ENCODE measurements at regions not wholly inside any gene's neighbourhood (a gene's known extent, or its start where the extent isn't known, plus 50 kb on each side); places are given as distances from the start of the nearest gene placed in this dataset.
"Not testable (repeated sequence)": the region's sequence is repeated elsewhere in the genome, so short reads cannot be mapped to it uniquely, and the experiment has no call there.

- H3K4me1 Mint-ChIP-seq = no peaks in the 10 kb centered on the region
- H3K9me3 Mint-ChIP-seq = no peaks in the 10 kb centered on the region
- no peak overlapping the region for H3K4me3 Mint-ChIP-seq
- no peaks in the 10 kb centered on the region for H3K36me3 Mint-ChIP-seq
- H3K27ac Mint-ChIP-seq = no peak overlapping the region
- H3K27me3 Mint-ChIP-seq = no peaks in the 10 kb centered on the region
- DNase-seq = no peak
- CTCF ChIA-PET = no interaction called here
Observed at GRCh38 chr6:103722683-103723082, 1137.0 kb downstream of the HACE1 start.

DNA sequence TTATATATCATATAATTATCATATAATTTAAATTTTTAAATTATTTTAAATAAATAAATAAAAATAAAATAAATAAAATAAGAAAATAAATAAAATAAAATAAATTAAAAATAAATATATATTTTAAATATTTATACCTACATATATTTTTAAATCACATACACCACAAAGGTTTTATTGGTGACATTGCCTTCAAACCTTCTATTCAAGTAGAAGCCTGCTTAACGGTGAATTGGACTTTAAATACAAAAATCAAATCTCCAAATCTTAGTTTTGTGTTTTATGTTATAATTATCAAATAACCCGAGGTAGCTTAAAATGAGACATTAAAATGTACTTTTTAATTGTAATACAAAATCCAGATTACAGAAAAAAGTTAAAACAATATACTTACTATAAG, 1137.8 kb downstream of the HACE1 start:
- Mint-ChIP-seq H3K27me3 (no peaks in the 10 kb centered on the region), H3K4me1 (no peaks in the 10 kb centered on the region), H3K27ac (no peak overlapping the region), H3K4me3 (no peak overlapping the region), H3K36me3 (no peaks in the 10 kb centered on the region), H3K9me3 (no peaks in the 10 kb centered on the region)
- CTCF ChIA-PET = no interaction called here
- DNase-seq = no peak

- CTCF ChIA-PET = no interaction called here
- Mint-ChIP-seq H3K4me1 (no peaks in the 10 kb centered on the region), H3K27me3 (no peaks in the 10 kb centered on the region), H3K27ac (no peak overlapping the region), H3K9me3 (peaks cover 3% of the 10 kb centered on the region), H3K36me3 (no peaks in the 10 kb centered on the region), H3K4me3 (no peak overlapping the region)
- DNase-seq = no peak
Observed at GRCh38 chr6:103720393-103720792, 1139.3 kb downstream of the HACE1 start.

DNA sequence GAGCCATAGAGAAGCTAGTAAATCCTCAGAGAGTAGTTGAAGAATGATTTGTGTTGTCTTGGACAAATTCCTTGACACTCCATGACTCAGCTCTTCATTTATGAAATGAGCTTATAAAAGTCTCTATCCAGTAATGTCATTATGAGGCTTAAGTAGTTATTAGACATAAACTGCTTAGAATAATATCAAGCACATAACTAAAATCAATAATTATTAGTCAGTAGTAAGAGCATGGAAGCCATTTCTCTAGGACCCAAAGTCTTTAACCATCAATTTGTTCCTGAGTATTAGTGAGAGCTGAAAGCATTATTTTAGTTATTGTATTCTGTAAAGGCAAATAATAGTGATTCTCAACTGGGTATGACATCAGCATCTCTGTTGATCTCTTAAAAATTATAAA, 1140.2 kb downstream of the HACE1 start:
- H3K36me3 Mint-ChIP-seq = no peaks in the 10 kb centered on the region
- H3K4me3 Mint-ChIP-seq = no peak overlapping the region
- peaks cover 3% of the 10 kb centered on the region for H3K9me3 Mint-ChIP-seq
- no peak for DNase-seq
- H3K27me3 Mint-ChIP-seq = no peaks in the 10 kb centered on the region
- H3K27ac Mint-ChIP-seq = no peak overlapping the region
- CTCF ChIA-PET = no interaction called here
- no peaks in the 10 kb centered on the region for H3K4me1 Mint-ChIP-seq

DNA sequence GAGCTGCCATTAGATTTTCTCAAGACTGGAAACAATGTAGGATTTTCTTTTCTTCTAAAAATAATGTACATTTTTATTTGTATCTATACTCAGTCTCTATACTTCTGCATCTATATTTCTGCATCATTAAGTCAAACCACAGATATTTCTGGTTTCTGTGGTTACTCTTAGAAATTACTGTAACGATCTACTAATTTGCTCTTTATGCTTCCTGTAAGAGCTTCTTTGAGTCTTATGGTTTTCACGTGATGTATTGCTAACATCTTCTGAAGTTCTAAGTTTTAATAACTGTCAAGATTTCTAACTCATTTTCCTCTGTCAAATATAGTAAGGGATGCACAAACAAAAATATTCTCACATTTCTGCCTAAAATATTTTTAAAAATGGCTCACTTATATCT, 1144.5 kb downstream of the HACE1 start:
- DNase-seq = no peak
- Mint-ChIP-seq H3K27ac (no peak overlapping the region), H3K9me3 (peaks cover 3% of the 10 kb centered on the region), H3K4me1 (no peaks in the 10 kb centered on the region), H3K4me3 (no peak overlapping the region), H3K36me3 (no peaks in the 10 kb centered on the region), H3K27me3 (no peaks in the 10 kb centered on the region)
- CTCF ChIA-PET = no interaction called here

DNA sequence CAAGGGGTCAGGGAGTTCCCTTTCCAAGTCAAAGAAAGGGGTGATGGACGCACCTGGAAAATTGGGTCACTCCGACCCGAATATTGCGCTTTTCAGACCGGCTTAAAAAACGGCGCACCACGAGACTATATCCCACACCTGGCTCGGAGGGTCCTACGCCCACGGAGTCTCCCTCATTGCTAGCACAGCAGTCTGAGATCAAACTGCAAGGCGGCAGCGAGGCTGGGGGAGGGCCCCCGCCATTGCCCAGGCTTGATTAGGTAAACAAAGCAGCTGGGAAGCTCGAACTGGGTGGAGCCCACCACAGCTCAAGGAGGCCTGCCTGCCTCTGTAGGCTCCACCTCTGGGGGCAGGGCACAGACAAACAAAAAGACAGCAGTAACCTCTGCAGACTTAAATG, 1150.5 kb downstream of the HACE1 start:
- H3K9me3 Mint-ChIP-seq, H3K4me1 Mint-ChIP-seq, H3K4me3 Mint-ChIP-seq, DNase-seq, H3K36me3 Mint-ChIP-seq, H3K27ac Mint-ChIP-seq, CTCF ChIA-PET, H3K27me3 Mint-ChIP-seq: not testable (repeated sequence)

DNA sequence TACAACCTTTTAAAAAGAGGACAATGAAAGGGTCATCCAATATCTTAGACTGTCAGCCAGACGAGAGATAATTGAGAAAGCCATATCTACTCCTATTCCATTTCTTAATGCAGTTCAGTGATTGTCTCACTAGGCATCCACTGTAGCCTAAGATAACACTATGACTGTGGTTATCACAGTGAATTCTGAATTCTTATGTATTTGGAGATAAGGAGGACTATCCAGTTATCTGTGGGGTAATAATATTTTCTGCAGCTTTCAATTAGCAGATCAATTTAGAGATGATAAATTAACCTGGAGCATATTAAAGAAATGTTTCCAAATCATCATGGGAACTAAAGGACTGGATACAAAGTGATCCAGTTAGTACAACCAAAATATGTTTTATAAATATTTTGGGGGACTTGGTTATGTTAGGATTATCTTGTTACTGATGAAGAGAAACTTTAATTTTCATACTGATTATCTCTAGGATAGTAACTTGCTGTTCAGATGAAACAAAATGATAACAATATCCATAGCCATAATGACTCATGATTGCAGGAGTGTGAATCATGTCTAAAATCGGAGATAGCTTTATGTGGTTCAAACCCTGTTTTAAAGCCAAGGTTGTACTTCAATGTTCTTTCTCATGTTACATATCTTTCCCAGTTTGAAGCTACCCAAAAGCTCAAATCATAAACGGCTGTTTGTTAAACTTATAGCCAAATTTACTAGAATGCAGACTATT, 1152.0 kb downstream of the HACE1 start:
- no peaks in the 10 kb centered on the region for H3K4me1 Mint-ChIP-seq
- no peak overlapping the region for H3K27ac Mint-ChIP-seq
- peaks cover 3% of the 10 kb centered on the region for H3K9me3 Mint-ChIP-seq
- DNase-seq = no peak
- no peaks in the 10 kb centered on the region for H3K27me3 Mint-ChIP-seq
- H3K36me3 Mint-ChIP-seq = no peaks in the 10 kb centered on the region
- H3K4me3 Mint-ChIP-seq = no peak overlapping the region
- CTCF ChIA-PET = no interaction called here

GRCh38 chr6:103699769-103700168, 1160.0 kb downstream of the HACE1 start:
- Mint-ChIP-seq H3K4me3 (no peak overlapping the region), H3K27me3 (no peaks in the 10 kb centered on the region), H3K36me3 (no peaks in the 10 kb centered on the region), H3K4me1 (no peaks in the 10 kb centered on the region), H3K9me3 (no peaks in the 10 kb centered on the region), H3K27ac (no peak overlapping the region)
- CTCF ChIA-PET = no interaction called here
- DNase-seq = no peak

- H3K27me3 Mint-ChIP-seq = no peaks in the 10 kb centered on the region
- H3K27ac Mint-ChIP-seq = no peak overlapping the region
- no peak overlapping the region for H3K4me3 Mint-ChIP-seq
- no peak for DNase-seq
- H3K4me1 Mint-ChIP-seq = no peaks in the 10 kb centered on the region
- no peaks in the 10 kb centered on the region for H3K36me3 Mint-ChIP-seq
- H3K9me3 Mint-ChIP-seq = no peaks in the 10 kb centered on the region
- CTCF ChIA-PET = no interaction called here
Observed at GRCh38 chr6:103687430-103687829, 1172.3 kb downstream of the HACE1 start.

GRCh38 chr6:103680116-103680515, 1179.6 kb downstream of the HACE1 start:
- no peaks in the 10 kb centered on the region for H3K4me1 Mint-ChIP-seq
- no peaks in the 10 kb centered on the region for H3K36me3 Mint-ChIP-seq
- no peak overlapping the region for H3K27ac Mint-ChIP-seq
- CTCF ChIA-PET = no interaction called here
- H3K9me3 Mint-ChIP-seq = peaks cover 3% of the 10 kb centered on the region
- H3K4me3 Mint-ChIP-seq = no peak overlapping the region
- no peaks in the 10 kb centered on the region for H3K27me3 Mint-ChIP-seq
- no peak for DNase-seq

- Mint-ChIP-seq H3K9me3 (peaks cover 3% of the 10 kb centered on the region), H3K27me3 (no peaks in the 10 kb centered on the region), H3K36me3 (no peaks in the 10 kb centered on the region), H3K4me1 (no peaks in the 10 kb centered on the region), H3K27ac (no peak overlapping the region), H3K4me3 (no peak overlapping the region)
- CTCF ChIA-PET = no interaction called here
- no peak for DNase-seq
Observed at GRCh38 chr6:103677290-103677689, 1182.4 kb downstream of the HACE1 start.

DNA sequence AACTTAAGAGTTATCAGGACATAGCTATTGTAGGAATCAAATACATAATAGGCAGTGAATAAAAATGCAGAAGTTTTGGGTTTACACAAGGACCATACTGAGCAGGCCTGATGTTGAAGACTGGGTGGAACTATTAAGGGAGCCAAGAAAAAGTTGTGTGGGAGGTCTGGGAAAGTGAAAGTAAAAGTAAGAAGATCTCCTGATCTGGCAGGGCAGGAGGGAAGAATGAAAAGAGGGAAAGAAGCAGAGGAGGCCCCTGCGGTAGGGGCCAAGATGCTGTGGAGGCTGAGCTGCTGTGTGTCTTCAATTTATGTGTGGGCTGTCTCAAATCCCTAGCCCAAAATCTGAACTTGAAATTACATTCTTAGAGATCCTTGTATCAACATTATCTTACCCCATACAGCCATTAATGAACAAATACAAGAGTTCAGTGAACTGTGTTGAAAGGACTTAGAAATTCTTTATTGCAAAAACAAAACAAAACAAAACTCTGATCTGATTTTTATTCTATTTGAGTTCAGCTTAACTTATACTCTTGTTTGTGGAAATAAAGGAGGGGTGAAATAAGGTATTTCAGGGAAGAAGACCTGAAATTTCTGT, 1183.8 kb downstream of the HACE1 start:
- H3K4me3 Mint-ChIP-seq = no peak overlapping the region
- no peaks in the 10 kb centered on the region for H3K36me3 Mint-ChIP-seq
- CTCF ChIA-PET = no interaction called here

DNA sequence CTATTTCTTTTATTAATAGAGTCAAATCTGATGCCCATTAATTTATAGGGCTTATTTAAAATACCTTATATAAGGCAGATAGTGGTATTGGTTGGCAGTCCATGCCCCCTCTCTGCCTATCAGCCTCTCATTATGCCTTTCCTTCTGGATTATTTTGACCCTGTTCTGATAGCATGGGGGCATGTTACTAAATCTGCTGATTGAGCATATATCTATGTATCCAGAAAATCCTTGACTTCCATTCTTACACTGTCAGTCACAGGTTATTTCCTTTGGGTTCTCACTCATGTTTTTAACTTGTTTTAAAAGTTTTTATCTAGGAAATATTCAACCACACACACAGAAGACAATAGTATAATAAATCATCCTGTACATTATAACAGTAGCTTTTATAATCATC, 1184.9 kb downstream of the HACE1 start:
- no peaks in the 10 kb centered on the region for H3K4me1 Mint-ChIP-seq
- H3K36me3 Mint-ChIP-seq = no peaks in the 10 kb centered on the region
- no peak overlapping the region for H3K4me3 Mint-ChIP-seq
- CTCF ChIA-PET = no interaction called here
- no peaks in the 10 kb centered on the region for H3K27me3 Mint-ChIP-seq
- H3K27ac Mint-ChIP-seq = no peak overlapping the region
- no peak for DNase-seq
- H3K9me3 Mint-ChIP-seq = peaks cover 3% of the 10 kb centered on the region

More for the DNA sequence above, 1183.8 kb downstream of the HACE1 start:
- Mint-ChIP-seq H3K27ac (no peak overlapping the region), H3K4me1 (no peaks in the 10 kb centered on the region), H3K27me3 (no peaks in the 10 kb centered on the region), H3K9me3 (peaks cover 3% of the 10 kb centered on the region)
- DNase-seq = no peak

DNA sequence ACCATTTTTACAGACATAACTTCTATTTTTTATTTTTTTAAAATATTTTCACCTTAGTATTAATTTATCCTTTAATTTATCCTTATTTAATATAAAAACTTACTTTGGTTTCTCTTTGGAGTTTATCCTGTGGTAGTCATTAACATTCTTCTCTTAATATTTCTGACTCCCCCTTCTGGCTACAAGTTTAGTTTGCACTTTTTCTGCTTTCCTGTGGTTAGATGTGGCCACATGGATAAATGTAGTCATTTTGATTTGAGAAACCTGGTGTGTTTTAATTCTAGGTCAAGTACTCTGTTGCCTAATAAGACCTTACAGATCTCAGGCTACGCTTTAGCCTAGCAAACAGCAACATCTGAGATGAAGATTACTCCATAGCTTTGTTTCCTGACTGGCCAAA, 1187.5 kb downstream of the HACE1 start:
- H3K4me1 Mint-ChIP-seq = no peaks in the 10 kb centered on the region
- H3K9me3 Mint-ChIP-seq = peaks cover 3% of the 10 kb centered on the region
- CTCF ChIA-PET = no interaction called here

DNA sequence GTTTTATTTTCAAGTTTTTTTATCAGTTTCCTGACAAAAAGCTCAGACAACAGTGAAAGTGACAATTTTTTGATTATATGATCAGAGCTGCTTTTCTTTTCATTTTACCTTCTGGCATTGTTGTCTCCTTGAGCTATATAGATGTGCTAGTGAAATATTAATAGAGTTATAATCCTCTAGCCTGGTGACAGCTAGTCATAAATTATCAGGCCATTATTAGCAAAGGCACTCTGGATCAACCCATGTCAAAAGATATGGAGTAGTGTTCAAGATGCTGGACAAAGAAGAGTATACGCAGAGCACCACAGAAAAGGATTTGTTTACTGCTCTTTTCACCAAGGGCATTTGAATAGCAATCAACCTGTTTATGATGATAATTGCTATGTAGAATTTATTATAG, 1230.1 kb downstream of the HACE1 start:
- no peak overlapping the region for H3K27ac Mint-ChIP-seq
- H3K27me3 Mint-ChIP-seq = no peaks in the 10 kb centered on the region
- peaks cover 3% of the 10 kb centered on the region for H3K9me3 Mint-ChIP-seq
- CTCF ChIA-PET = no interaction called here
- no peaks in the 10 kb centered on the region for H3K36me3 Mint-ChIP-seq
- H3K4me3 Mint-ChIP-seq = no peak overlapping the region
- no peak for DNase-seq
- H3K4me1 Mint-ChIP-seq = no peaks in the 10 kb centered on the region

More for the DNA sequence above, 1187.5 kb downstream of the HACE1 start:
- no peaks in the 10 kb centered on the region for H3K27me3 Mint-ChIP-seq
- H3K36me3 Mint-ChIP-seq = no peaks in the 10 kb centered on the region
- H3K4me3 Mint-ChIP-seq = no peak overlapping the region
- no peak overlapping the region for H3K27ac Mint-ChIP-seq
- DNase-seq = no peak
